Heart left ventricle (tissue), 13 donors: ENCODE measurements at regions not wholly inside any gene's neighbourhood (a gene's known extent, or its start where the extent isn't known, plus 50 kb on each side); places are given as distances from the start of the nearest gene placed in this dataset.

Experiments
- CTCF ChIP-seq, 12 donors: fragments of 200-600 bp; sonication (generic) in 4 of 12; IDR thresholded peaks; one replicate each; pipeline versions ENCODE4 v1.5.0 to v1.8.0; 2018 to 2022; ENCODE audit warnings: antibody characterized with exemption in 12 of 12, mild to moderate bottlenecking in 5 of 12
- POLR2A ChIP-seq, 2 donors: fragments of 450-650 bp; IDR thresholded peaks; one replicate each; pipeline ENCODE4 v1.6.1; 2017; ENCODE audit warnings: antibody characterized with exemption in 2 of 2, mild to moderate bottlenecking in 2 of 2, moderate library complexity in 2 of 2
- donor health status: ischemic (EF 13 %, LVEDD 7.1; RV severe dilation, severe dysfunction).
- donor health status: DM: no; HTN: yes; CAD: no.
- donor health status: DM: no; HTN: no; CAD: no.
- donor health status: ischemic (EF 25% LVEDD 6.9; RV normal size, moderate dysfunction).
- donor health status: ischemic (EF 25% LVEDD 5.7; RV mildly dilated, moderate dysfunction).
- donor health status: ischemic (EF 35%, LVEDD 5.7; RV mildly dilated, moderate dysfunction).
- donor health status: nonischemic (EF 11% LVEDD 7.7; RV severe dilation, severe dysfunction).
- donor health status: DM: yes; HTN: yes; CAD: no.
- donor health status: PGD.
- donor health status: ischemic (EF 29% LVEDD 5.4; RV normal size, mild dysfunction).
- donor health status: nonischemic (EF 23%, LVEDD 6.1; RV moderate dilation, normal function).

- no peak for TF ChIP-seq CTCF (IDR thresholded peaks at IDR 0.05)
- TF ChIP-seq POLR2A (IDR thresholded peaks at IDR 0.05), result no peak
These were observed 477.1 kb upstream of the EYS start for GRCh38 chr6:66184091-66184490.
